HepG2 (cell line): ENCODE measurements at regions not wholly inside any gene's neighbourhood (a gene's known extent, or its start where the extent isn't known, plus 50 kb on each side); places are given as distances from the start of the nearest gene placed in this dataset.

ENCODE experiments used
- ATAC-seq: fragments of 200-7000 bp; cut with Tn5 transposase; 3 replicates; pipeline ENCODE4 v1.9.1; 2020; ENCODE audit warnings: mild to moderate bottlenecking, moderate library complexity
- BruUV-seq: library from RNA; stranded (reverse); fragments of 400-500 nt; replicated peaks from 2 replicates; lab custom pipeline; 2021; lab: Mats Ljungman, UMichigan
- CTCF ChIA-PET: fragments of 300-600 bp; formaldehyde crosslinking; extraction: SDS; loops from one replicate; lab custom pipeline; 2021; ENCODE audit warnings: low total read pairs, inconsistent platforms, low intra/inter-chr PET ratio; lab: Yijun Ruan, JAX
- POLR2A ChIA-PET: fragments of 350-600 bp; sonication (Branson Sonifier 250); formaldehyde crosslinking; loops from one replicate; lab custom pipeline; 2020; ENCODE audit warnings: antibody characterized with exemption, inconsistent platforms; lab: Yijun Ruan, JAX
- DNase-seq: peaks from one replicate; pipeline ENCODE4 v3.0.0-alpha.2; 2015; ENCODE audit warnings: low spot score
- FAIRE-seq: peaks from 3 replicates; lab custom pipeline; 2011; peaks lifted over from hg19 to GRCh38; lab: Jason Lieb, UNC
- H2AFZ ChIP-seq: one replicate; pipeline ENCODE4 v1.6.1; 2011; ENCODE audit warnings: low read length, inconsistent platforms
- H3K27ac ChIP-seq: fragments of 300-600 bp; 3 replicates; pipeline ENCODE4 v1.8.0; 2011; ENCODE audit warnings: mixed run types, mild to moderate bottlenecking, mixed read lengths, low read length, inconsistent platforms; ENCODE audit not compliant: insufficient read depth; ENCODE audit errors: extremely low read length
- H3K27me3 ChIP-seq, 2 experiments: fragments of 200-600 bp in 1 of 2; 2 replicates in 1 of 2; 3 replicates in 1 of 2; pipeline versions ENCODE4 v1.6.0 to v1.8.0; 2011; ENCODE audit warnings: low read length in 2 of 2, mild to moderate bottlenecking in 2 of 2, moderate library complexity in 2 of 2, inconsistent platforms in 1 of 2; ENCODE audit not compliant: insufficient read depth in 2 of 2, control insufficient read depth in 1 of 2
- H3K36me3 ChIP-seq, 2 experiments: fragments of 200-600 bp in 1 of 2; replicated peaks in 1 of 2; 2 replicates in 1 of 2; 3 replicates in 1 of 2; pipeline versions ENCODE4 v1.5.1 to v1.8.0; 2011; ENCODE audit warnings: low read length in 2 of 2, inconsistent platforms in 1 of 2; ENCODE audit not compliant: insufficient read depth in 2 of 2, control insufficient read depth in 1 of 2
- H3K4me1 ChIP-seq: 2 replicates; pipeline ENCODE4 v1.5.1; 2012; ENCODE audit warnings: low read length, inconsistent platforms; ENCODE audit not compliant: insufficient read depth
- H3K4me2 ChIP-seq: 2 replicates; pipeline ENCODE4 v1.6.0; 2011; ENCODE audit warnings: low read depth, low read length, inconsistent platforms
- H3K4me3 ChIP-seq, 3 experiments: fragments of 200-600 bp in 1 of 3; sonication (generic), shearing (Covaris generic) in 1 of 3; replicated peaks in 1 of 3; 2 replicates each; pipeline ENCODE4 v1.5.1; 2011 to 2016; ENCODE audit warnings: low read length in 3 of 3, inconsistent platforms in 2 of 3, low read depth in 2 of 3, mild to moderate bottlenecking in 2 of 3, control low read depth in 1 of 3, mixed read lengths in 1 of 3; ENCODE audit not compliant: insufficient read depth in 1 of 3
- H3K79me2 ChIP-seq: one replicate; pipeline ENCODE4 v1.6.1; 2011; ENCODE audit warnings: low read length, inconsistent platforms; ENCODE audit not compliant: insufficient read depth
- H3K9ac ChIP-seq: 2 replicates; pipeline ENCODE4 v1.6.0; 2011; ENCODE audit warnings: mild to moderate bottlenecking, low read depth, low read length, inconsistent platforms; ENCODE audit not compliant: insufficient read depth
- H3K9me3 ChIP-seq: 2 replicates; pipeline ENCODE4 v1.5.1; 2012; ENCODE audit warnings: mild to moderate bottlenecking, low read length
- H4K20me1 ChIP-seq: 2 replicates; pipeline ENCODE4 v1.6.0; 2011; ENCODE audit warnings: inconsistent platforms, mild to moderate bottlenecking, low read length, moderate library complexity; ENCODE audit not compliant: insufficient read depth
- MYNN ChIP-seq: sonication (generic); formaldehyde crosslinking; IDR thresholded peaks from 2 replicates; pipeline ENCODE4 v1.4.0; 2020; ENCODE audit warnings: mild to moderate bottlenecking, low read depth, missing genetic modification reagents
- RFX3 ChIP-seq: IDR thresholded peaks from 2 replicates; pipeline ENCODE4 v1.6.1; 2016; ENCODE audit warnings: missing biosample characterization, missing genetic modification reagents
- ZBTB25 ChIP-seq: IDR thresholded peaks from 2 replicates; pipeline ENCODE4 v1.6.1; 2018; ENCODE audit warnings: missing genetic modification reagents
- ZNF3 ChIP-seq: IDR thresholded peaks from 2 replicates; pipeline ENCODE4 v1.7.0; 2017; ENCODE audit warnings: inconsistent platforms
- ZNF775 ChIP-seq: sonication (generic); formaldehyde crosslinking; IDR thresholded peaks from 2 replicates; pipeline ENCODE4 v1.4.0; 2020; ENCODE audit warnings: missing genetic modification reagents, mild to moderate bottlenecking, moderate library complexity, borderline replicate concordance
- WGBS: methylation state at CpG from one replicate; pipeline ENCODE4 v1.1.6; 2017; ENCODE audit warnings: low lambda C conversion rate; 5-methylcytosine and 5-hydroxymethylcytosine counted together
- in situ Hi-C: cut with HindIII; loops from 2 replicates; pipeline ENCODE4 v1.10.0; 2017; ENCODE audit warnings: low pct_unique_long_range_greater_than_20kb; ENCODE audit not compliant: extremely low pct_ligation_motif_present
- intact Hi-C: fragments of 100-400 bp; cut with micrococcal nuclease; formaldehyde crosslinking; loops from one replicate; pipeline ENCODE4 v1.10.0; 2022; ENCODE audit not compliant: unreplicated experiment

GRCh38 chr2:160650196-160651118 is 156.8 kb upstream of the RBMS1 start:
- intact Hi-C loops (no loop called here), in situ Hi-C loops (no loop called here)
- no TSS peak for BruUV-seq

More at GRCh38 chr2:160650196-160651118, 156.8 kb upstream of the RBMS1 start:
- TF ChIP-seq ZNF775 (CRISPR knock-in tag) (no peak), ZNF3 (CRISPR knock-in tag) (no peak), MYNN (CRISPR knock-in tag) (no peak), ZBTB25 (no peak), RFX3 (no peak)
- Histone ChIP-seq H3K79me2 (no peaks in the 10 kb centered on the region), H4K20me1 (no peaks in the 10 kb centered on the region), H3K27me3 (no peaks in the 10 kb centered on the region), H3K9ac (no peak overlapping the region), H3K4me1 (no peaks in the 10 kb centered on the region), H3K9me3 (no peaks in the 10 kb centered on the region), H3K27ac (no peak overlapping the region), H3K36me3 (no peaks in the 10 kb centered on the region), H2AFZ (no peak overlapping the region), H3K4me2 (no peak overlapping the region), H3K4me3 (no peak overlapping the region)
- DNase-seq = no peak
- POLR2A ChIA-PET = no interaction called here
- ATAC-seq = no peak
- no peak for FAIRE-seq
- CTCF ChIA-PET = no interaction called here
- WGBS = 9% methylated on average over 3 of the region's 3 CpGs
